Panc1 (cell line): ENCODE measurements at regions not wholly inside any gene's neighbourhood (a gene's known extent, or its start where the extent isn't known, plus 50 kb on each side); places are given as distances from the start of the nearest gene placed in this dataset.

Source experiments
- ATAC-seq: fragments of 200-7000 bp; cut with Tn5 transposase; 2 replicates; pipeline ENCODE4 v1.9.1; 2020; ENCODE audit warnings: mild to moderate bottlenecking, moderate library complexity
- BruUV-seq: library from RNA; stranded (reverse); fragments of 400-500 nt; replicated peaks from 2 replicates; lab custom pipeline; 2021; lab: Mats Ljungman, UMichigan
- CTCF ChIA-PET: fragments of 300-600 bp; sonication (Branson Sonifier 250); formaldehyde crosslinking; loops from one replicate; lab custom pipeline; 2022; ENCODE audit warnings: antibody characterized with exemption; lab: Charles Lee
- POLR2A ChIA-PET: fragments of 300-600 bp; sonication (Branson Sonifier 250); formaldehyde crosslinking; loops from one replicate; lab custom pipeline; 2022; ENCODE audit warnings: antibody characterized with exemption; lab: Charles Lee
- DNase-seq: peaks from one replicate; pipeline ENCODE4 v3.0.0-alpha.2; 2010; ENCODE audit warnings: low read depth, low spot score
- H3K27ac ChIP-seq: 2 replicates; pipeline ENCODE4 v1.5.1; 2011; ENCODE audit warnings: mild to moderate bottlenecking, low read length, inconsistent platforms
- H3K27me3 ChIP-seq: fragments of 200-500 bp; sonication (Bioruptor generic); 2 replicates; pipeline ENCODE4 v1.6.0; 2014; ENCODE audit warnings: low read length, inconsistent platforms; ENCODE audit not compliant: control insufficient read depth, insufficient read depth
- H3K36me3 ChIP-seq: fragments of 200-500 bp; sonication (Bioruptor generic); 2 replicates; pipeline ENCODE4 v1.5.1; 2014; ENCODE audit warnings: inconsistent platforms, mild to moderate bottlenecking, low read length, moderate library complexity; ENCODE audit not compliant: control insufficient read depth, insufficient read depth
- H3K4me1 ChIP-seq: 2 replicates; pipeline ENCODE4 v1.5.1; 2011; ENCODE audit warnings: inconsistent platforms, mild to moderate bottlenecking, low read length, moderate library complexity; ENCODE audit not compliant: control insufficient read depth, insufficient read depth
- H3K4me3 ChIP-seq, 2 experiments: 2 replicates each; pipeline ENCODE4 v1.5.1; 2011 to 2012; ENCODE audit warnings: low read depth in 2 of 2, low read length in 2 of 2, mild to moderate bottlenecking in 2 of 2, inconsistent platforms in 1 of 2, moderate library complexity in 1 of 2
- H3K9me3 ChIP-seq: fragments of 200-500 bp; sonication (Bioruptor generic); 2 replicates; pipeline ENCODE4 v1.5.1; 2014; ENCODE audit warnings: low read depth, mild to moderate bottlenecking, inconsistent platforms, low read length, moderate library complexity; ENCODE audit not compliant: control insufficient read depth, insufficient read depth
- POLR2AphosphoS5 ChIP-seq: IDR thresholded peaks from 2 replicates; pipeline ENCODE4 v1.6.1; 2012; ENCODE audit warnings: mild to moderate bottlenecking, low read depth, low read length, moderate library complexity
- SIN3A ChIP-seq: IDR thresholded peaks from 2 replicates; pipeline ENCODE4 v1.6.1; 2012; ENCODE audit warnings: low read depth, mild to moderate bottlenecking, low read length, moderate library complexity, borderline replicate concordance; ENCODE audit not compliant: insufficient read depth
- TCF7L2 ChIP-seq: IDR thresholded peaks from 2 replicates; pipeline ENCODE4 v1.6.1; 2011; ENCODE audit warnings: mild to moderate bottlenecking, low read depth, low read length, inconsistent platforms
- in situ Hi-C: cut with HindIII; loops from 2 replicates; pipeline ENCODE4 v1.10.0; 2016; ENCODE audit warnings: low sequenced_read_pairs, low pct_unique_long_range_greater_than_20kb
- intact Hi-C: fragments of 100-400 bp; cut with micrococcal nuclease; formaldehyde crosslinking; loops from one replicate; pipeline ENCODE4 v1.10.0; 2022; ENCODE audit not compliant: unreplicated experiment
- TF ChIP-seq, protein P1 (sequence below): fragments of 450-650 bp; IDR thresholded peaks from 2 replicates; pipeline ENCODE4 v1.5.1; 2017; ENCODE audit warnings: mild to moderate bottlenecking
- TF ChIP-seq, protein P2 (sequence below), 2 experiments: IDR thresholded peaks; 2 replicates each; pipeline ENCODE4 v1.6.1; 2011 to 2012; ENCODE audit warnings: low read depth in 2 of 2, control low read depth in 1 of 2, low read length in 1 of 2, mild to moderate bottlenecking in 1 of 2, moderate library complexity in 1 of 2; ENCODE audit not compliant: insufficient read depth in 1 of 2

DNA sequence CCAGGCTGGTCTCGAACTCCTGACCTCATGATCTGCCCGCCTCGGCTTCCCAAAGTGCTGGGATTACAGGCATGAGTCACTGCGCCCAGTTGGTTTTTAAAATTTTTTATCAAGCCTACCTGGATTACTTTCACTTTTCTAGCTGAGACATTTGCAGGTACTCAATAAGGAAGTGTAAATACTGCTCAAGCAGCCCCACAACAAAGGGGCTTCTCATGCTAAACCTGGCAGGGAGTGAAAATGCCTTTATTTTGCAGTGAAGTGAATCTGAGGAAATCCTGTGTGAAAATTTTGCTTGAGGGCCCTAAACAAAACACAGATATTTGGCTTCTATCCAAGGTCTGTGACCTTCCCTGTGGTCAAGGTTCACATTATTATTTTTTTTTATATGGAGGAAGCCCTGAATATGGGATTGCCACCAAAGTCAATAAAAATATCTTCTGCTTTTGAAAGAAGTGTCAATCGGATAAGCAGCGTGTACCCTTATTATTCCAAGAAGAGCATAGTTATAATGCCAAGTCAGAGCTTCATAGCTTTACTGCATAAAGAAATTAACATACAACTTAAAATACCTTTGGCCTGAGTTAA is 481.0 kb downstream of the SH2D1A start:
- intact Hi-C loops (no loop called here), in situ Hi-C loops (no loop called here)
- no TSS peak for BruUV-seq
- no peaks in the 10 kb centered on the region for H3K36me3 ChIP-seq
- ChIA-PET CTCF (no interaction called here), POLR2A (no interaction called here)
- no peak overlapping the region for H3K27ac ChIP-seq
- H3K9me3 ChIP-seq = no peaks in the 10 kb centered on the region
- no peak overlapping the region for H3K4me3 ChIP-seq
- no peaks in the 10 kb centered on the region for H3K4me1 ChIP-seq
- DNase-seq = no peak
- no peaks in the 10 kb centered on the region for H3K27me3 ChIP-seq
- TF ChIP-seq POLR2AphosphoS5 (no peak), TCF7L2 (no peak), SIN3A (no peak)
- TF ChIP-seq, protein P1, sequence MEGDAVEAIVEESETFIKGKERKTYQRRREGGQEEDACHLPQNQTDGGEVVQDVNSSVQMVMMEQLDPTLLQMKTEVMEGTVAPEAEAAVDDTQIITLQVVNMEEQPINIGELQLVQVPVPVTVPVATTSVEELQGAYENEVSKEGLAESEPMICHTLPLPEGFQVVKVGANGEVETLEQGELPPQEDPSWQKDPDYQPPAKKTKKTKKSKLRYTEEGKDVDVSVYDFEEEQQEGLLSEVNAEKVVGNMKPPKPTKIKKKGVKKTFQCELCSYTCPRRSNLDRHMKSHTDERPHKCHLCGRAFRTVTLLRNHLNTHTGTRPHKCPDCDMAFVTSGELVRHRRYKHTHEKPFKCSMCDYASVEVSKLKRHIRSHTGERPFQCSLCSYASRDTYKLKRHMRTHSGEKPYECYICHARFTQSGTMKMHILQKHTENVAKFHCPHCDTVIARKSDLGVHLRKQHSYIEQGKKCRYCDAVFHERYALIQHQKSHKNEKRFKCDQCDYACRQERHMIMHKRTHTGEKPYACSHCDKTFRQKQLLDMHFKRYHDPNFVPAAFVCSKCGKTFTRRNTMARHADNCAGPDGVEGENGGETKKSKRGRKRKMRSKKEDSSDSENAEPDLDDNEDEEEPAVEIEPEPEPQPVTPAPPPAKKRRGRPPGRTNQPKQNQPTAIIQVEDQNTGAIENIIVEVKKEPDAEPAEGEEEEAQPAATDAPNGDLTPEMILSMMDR = no peak
- TF ChIP-seq, protein P2, sequence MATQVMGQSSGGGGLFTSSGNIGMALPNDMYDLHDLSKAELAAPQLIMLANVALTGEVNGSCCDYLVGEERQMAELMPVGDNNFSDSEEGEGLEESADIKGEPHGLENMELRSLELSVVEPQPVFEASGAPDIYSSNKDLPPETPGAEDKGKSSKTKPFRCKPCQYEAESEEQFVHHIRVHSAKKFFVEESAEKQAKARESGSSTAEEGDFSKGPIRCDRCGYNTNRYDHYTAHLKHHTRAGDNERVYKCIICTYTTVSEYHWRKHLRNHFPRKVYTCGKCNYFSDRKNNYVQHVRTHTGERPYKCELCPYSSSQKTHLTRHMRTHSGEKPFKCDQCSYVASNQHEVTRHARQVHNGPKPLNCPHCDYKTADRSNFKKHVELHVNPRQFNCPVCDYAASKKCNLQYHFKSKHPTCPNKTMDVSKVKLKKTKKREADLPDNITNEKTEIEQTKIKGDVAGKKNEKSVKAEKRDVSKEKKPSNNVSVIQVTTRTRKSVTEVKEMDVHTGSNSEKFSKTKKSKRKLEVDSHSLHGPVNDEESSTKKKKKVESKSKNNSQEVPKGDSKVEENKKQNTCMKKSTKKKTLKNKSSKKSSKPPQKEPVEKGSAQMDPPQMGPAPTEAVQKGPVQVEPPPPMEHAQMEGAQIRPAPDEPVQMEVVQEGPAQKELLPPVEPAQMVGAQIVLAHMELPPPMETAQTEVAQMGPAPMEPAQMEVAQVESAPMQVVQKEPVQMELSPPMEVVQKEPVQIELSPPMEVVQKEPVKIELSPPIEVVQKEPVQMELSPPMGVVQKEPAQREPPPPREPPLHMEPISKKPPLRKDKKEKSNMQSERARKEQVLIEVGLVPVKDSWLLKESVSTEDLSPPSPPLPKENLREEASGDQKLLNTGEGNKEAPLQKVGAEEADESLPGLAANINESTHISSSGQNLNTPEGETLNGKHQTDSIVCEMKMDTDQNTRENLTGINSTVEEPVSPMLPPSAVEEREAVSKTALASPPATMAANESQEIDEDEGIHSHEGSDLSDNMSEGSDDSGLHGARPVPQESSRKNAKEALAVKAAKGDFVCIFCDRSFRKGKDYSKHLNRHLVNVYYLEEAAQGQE (IDR thresholded peaks at IDR 0.05; ENCODE audit: insufficient read depth in 1 of 2, low read depth in 2 of 2, low read length in 1 of 2) = no peak
- no peak for ATAC-seq

DNA sequence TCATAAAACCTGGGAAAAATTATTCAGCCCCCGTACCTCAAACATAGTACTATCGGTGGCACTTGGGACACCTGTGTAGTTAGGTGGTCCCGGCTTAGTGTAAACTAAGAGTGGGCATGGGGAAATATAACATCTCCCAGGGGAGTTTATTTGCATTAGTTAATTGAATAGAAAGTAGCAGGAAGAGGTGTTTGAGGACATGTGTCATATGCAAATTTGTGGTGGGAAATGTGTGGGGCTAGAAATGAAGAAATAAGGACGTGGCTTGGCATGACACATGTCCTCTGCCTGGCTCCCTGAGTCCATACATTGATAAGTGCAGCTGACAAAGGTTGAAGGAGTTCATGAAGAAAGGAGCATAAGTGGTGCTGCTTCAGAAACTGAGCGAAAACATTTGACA is 483.6 kb downstream of the SH2D1A start:
- intact Hi-C loops (no loop called here), in situ Hi-C loops (no loop called here)
- ATAC-seq = no peak
- Histone ChIP-seq H3K4me1 (no peaks in the 10 kb centered on the region), H3K36me3 (no peaks in the 10 kb centered on the region), H3K27ac (no peak overlapping the region), H3K4me3 (no peak overlapping the region), H3K9me3 (no peaks in the 10 kb centered on the region), H3K27me3 (no peaks in the 10 kb centered on the region)
- ChIA-PET POLR2A (no interaction called here), CTCF (no interaction called here)
- DNase-seq = no peak
- TF ChIP-seq, protein P2 (IDR thresholded peaks at IDR 0.05; ENCODE audit: insufficient read depth in 1 of 2, low read depth in 2 of 2, low read length in 1 of 2) = no peak
- no peak for TF ChIP-seq TCF7L2
- no peak for TF ChIP-seq SIN3A
- TF ChIP-seq, protein P1 = no peak
- no peak for TF ChIP-seq POLR2AphosphoS5
- BruUV-seq = no TSS peak
